HCT116 (cell line): ENCODE measurements at regions not wholly inside any gene's neighbourhood (a gene's known extent, or its start where the extent isn't known, plus 50 kb on each side); places are given as distances from the start of the nearest gene placed in this dataset.

Experiments
- ATAC-seq: fragments of 200-7000 bp; cut with Tn5 transposase; 2 replicates; pipeline ENCODE4 v1.9.1; 2020; ENCODE audit warnings: mild to moderate bottlenecking, moderate library complexity
- BruUV-seq: library from RNA; stranded (reverse); fragments of 400-500 nt; replicated peaks from 2 replicates; lab custom pipeline; 2021; lab: Mats Ljungman, UMichigan
- CTCF ChIA-PET: fragments of 300-600 bp; sonication (Branson Sonifier 250); formaldehyde crosslinking; loops from one replicate; lab custom pipeline; 2021; ENCODE audit warnings: antibody characterized with exemption; lab: Charles Lee
- POLR2A ChIA-PET: fragments of 300-600, 350-600 bp; sonication (Branson Sonifier 250); formaldehyde crosslinking; loops from one replicate; lab custom pipeline; 2021; ENCODE audit warnings: antibody characterized with exemption; lab: Charles Lee
- RAD21 ChIA-PET, 2 experiments: fragments of 300-600 bp; sonication (Branson Sonifier 250); formaldehyde crosslinking; loops; one replicate each; lab custom pipeline; 2023; ENCODE audit warnings: low total read pairs in 2 of 2; ENCODE audit not compliant: uncharacterized antibody in 2 of 2, unreplicated experiment in 2 of 2, low non-redundant PET in 1 of 2; lab: Charles Lee
- DNase-seq: peaks from one replicate; pipeline ENCODE4 v3.0.0-alpha.2; 2010; ENCODE audit warnings: low read depth, low spot score
- H2AFZ ChIP-seq: fragments of 200-600 bp; shearing (Covaris generic), sonication (generic); 2 replicates; pipeline ENCODE4 v1.6.1; 2017; ENCODE audit warnings: low read depth, mixed run types, mixed read lengths, antibody characterized with exemption, low read length; ENCODE audit not compliant: poor library complexity, severe bottlenecking
- H3K27ac ChIP-seq: 2 replicates; pipeline ENCODE4 v1.5.1; 2012; ENCODE audit warnings: low read depth, low read length
- H3K27me3 ChIP-seq: fragments of 200-600 bp; sonication (generic); 2 replicates; pipeline ENCODE4 v1.6.1; 2016; ENCODE audit warnings: mixed run types, low read length, mixed read lengths; ENCODE audit not compliant: insufficient read depth
- H3K36me3 ChIP-seq, 2 experiments: fragments of 200-500 bp in 1 of 2; fragments of 200-600 bp in 1 of 2; sonication (Bioruptor generic) in 1 of 2; sonication (generic) in 1 of 2; 2 replicates each; pipeline versions ENCODE4 v1.5.1 to v1.6.1; 2014 to 2016; ENCODE audit warnings: low read length in 2 of 2, inconsistent platforms in 1 of 2, mixed read lengths in 1 of 2, mixed run types in 1 of 2; ENCODE audit not compliant: insufficient read depth in 2 of 2, control insufficient read depth in 1 of 2
- H3K4me1 ChIP-seq, 2 experiments: fragments of 200-600 bp in 1 of 2; sonication (generic) in 1 of 2; 2 replicates each; pipeline versions ENCODE4 v1.5.1 to v1.6.1; 2012 to 2017; ENCODE audit warnings: low read length in 2 of 2, inconsistent platforms in 1 of 2, mild to moderate bottlenecking in 1 of 2, mixed read lengths in 1 of 2, mixed run types in 1 of 2, moderate library complexity in 1 of 2; ENCODE audit not compliant: insufficient read depth in 2 of 2, control insufficient read depth in 1 of 2
- H3K4me2 ChIP-seq: fragments of 200-600 bp; sonication (generic); 2 replicates; pipeline ENCODE4 v1.6.1; 2017; ENCODE audit warnings: mixed run types, low read length, mixed read lengths
- H3K4me3 ChIP-seq, 2 experiments: fragments of 200-600 bp in 1 of 2; sonication (generic) in 1 of 2; replicated peaks in 1 of 2; 2 replicates each; pipeline ENCODE4 v1.5.1; 2011 to 2016; ENCODE audit warnings: low read length in 2 of 2, control low read depth in 1 of 2, low read depth in 1 of 2, mild to moderate bottlenecking in 1 of 2, mixed read lengths in 1 of 2, mixed run types in 1 of 2
- H3K79me2 ChIP-seq: fragments of 200-600 bp; sonication (generic); 2 replicates; pipeline ENCODE4 v1.6.1; 2017; ENCODE audit warnings: mild to moderate bottlenecking, mixed run types, low read length, moderate library complexity, mixed read lengths; ENCODE audit not compliant: insufficient read depth
- H3K9ac ChIP-seq: fragments of 200-600 bp; sonication (generic); 2 replicates; pipeline ENCODE4 v1.6.1; 2016; ENCODE audit warnings: low read length, mixed read lengths
- H3K9me2 ChIP-seq: fragments of 200-600 bp; sonication (generic), shearing (Covaris generic); 2 replicates; pipeline ENCODE4 v1.6.1; 2017; ENCODE audit warnings: mixed run types, mild to moderate bottlenecking, moderate library complexity; ENCODE audit not compliant: insufficient read depth
- H3K9me3 ChIP-seq, 2 experiments: fragments of 200-500 bp in 1 of 2; fragments of 200-600 bp in 1 of 2; sonication (Bioruptor generic) in 1 of 2; sonication (generic) in 1 of 2; 2 replicates each; pipeline ENCODE4 v1.6.1; 2014 to 2017; ENCODE audit warnings: low read length in 2 of 2, mixed read lengths in 2 of 2, inconsistent platforms in 1 of 2, low read depth in 1 of 2, mild to moderate bottlenecking in 1 of 2, mixed run types in 1 of 2, moderate library complexity in 1 of 2; ENCODE audit not compliant: control insufficient read depth in 1 of 2, insufficient read depth in 1 of 2
- H4K20me1 ChIP-seq: fragments of 200-600 bp; sonication (generic), shearing (Covaris generic); 2 replicates; pipeline ENCODE4 v1.6.1; 2017; ENCODE audit warnings: mixed run types, mild to moderate bottlenecking, moderate library complexity; ENCODE audit not compliant: insufficient read depth
- ATF3 ChIP-seq: IDR thresholded peaks from 2 replicates; pipeline ENCODE4 v1.6.1; 2012
- CBX3 ChIP-seq: IDR thresholded peaks from 2 replicates; pipeline ENCODE4 v1.6.1; 2012; ENCODE audit warnings: low read depth
- CEBPB ChIP-seq: IDR thresholded peaks from 2 replicates; pipeline ENCODE4 v1.6.1; 2012; ENCODE audit warnings: low read depth
- CTCF ChIP-seq, 3 experiments: fragments of 200-600 bp in 1 of 3; sonication (generic) in 1 of 3; IDR thresholded peaks in 2 of 3; conservative IDR thresholded peaks in 1 of 3; 2 replicates each; pipeline ENCODE4 v1.5.1; 2012 to 2017; ENCODE audit warnings: low read depth in 2 of 3, low read length in 2 of 3, antibody characterized with exemption in 1 of 3, borderline replicate concordance in 1 of 3, control low read depth in 1 of 3, mild to moderate bottlenecking in 1 of 3, mixed read lengths in 1 of 3, mixed run types in 1 of 3, moderate library complexity in 1 of 3; ENCODE audit not compliant: insufficient read depth in 1 of 3
- EZH2 ChIP-seq: fragments of 200-600 bp; sonication (generic); IDR thresholded peaks from 2 replicates; pipeline ENCODE4 v1.6.1; 2017; ENCODE audit warnings: antibody characterized with exemption, mixed run types
- JUND ChIP-seq: IDR thresholded peaks from 2 replicates; pipeline ENCODE4 v1.6.1; 2012
- MAX ChIP-seq: IDR thresholded peaks from 2 replicates; pipeline ENCODE4 v1.6.1; 2012
- POLR2A ChIP-seq: IDR thresholded peaks from 2 replicates; pipeline ENCODE4 v1.7.0; 2011; ENCODE audit warnings: borderline replicate concordance; ENCODE audit not compliant: insufficient read depth, insufficient read length; ENCODE audit errors: extremely low read depth
- POLR2AphosphoS5 ChIP-seq: IDR thresholded peaks from 2 replicates; pipeline ENCODE4 v1.6.1; 2011; ENCODE audit warnings: mild to moderate bottlenecking, low read depth, low read length, moderate library complexity
- REST ChIP-seq: IDR thresholded peaks from 2 replicates; pipeline ENCODE4 v1.6.1; 2012; ENCODE audit warnings: low read depth
- SIN3A ChIP-seq: IDR thresholded peaks from 2 replicates; pipeline ENCODE4 v1.6.1; 2012; ENCODE audit warnings: low read depth
- SP1 ChIP-seq: IDR thresholded peaks from 2 replicates; pipeline ENCODE4 v1.6.1; 2012; ENCODE audit warnings: low read depth
- SRF ChIP-seq: IDR thresholded peaks from 2 replicates; pipeline ENCODE4 v1.6.1; 2012; ENCODE audit warnings: low read depth
- YY1 ChIP-seq: IDR thresholded peaks from 2 replicates; pipeline ENCODE4 v1.6.1; 2011; ENCODE audit warnings: low read length, low read depth, moderate library complexity, mild to moderate bottlenecking; ENCODE audit not compliant: insufficient replicate concordance; ENCODE audit errors: extremely low read depth
- ZBTB33 ChIP-seq: IDR thresholded peaks from 2 replicates; pipeline ENCODE4 v1.6.1; 2011; ENCODE audit warnings: mild to moderate bottlenecking, low read length, moderate library complexity; ENCODE audit not compliant: insufficient replicate concordance; ENCODE audit errors: extremely low read depth
- ZFX ChIP-seq: fragments of 450-650 bp; IDR thresholded peaks from 2 replicates; pipeline ENCODE4 v1.6.1; 2017
- ZNF274 ChIP-seq: fragments of 200-500 bp; sonication (Bioruptor generic); IDR thresholded peaks from 2 replicates; pipeline ENCODE4 v1.6.1; 2014; ENCODE audit warnings: mild to moderate bottlenecking, low read depth, low read length, inconsistent platforms
- intact Hi-C: fragments of 100-400 bp; cut with micrococcal nuclease; formaldehyde crosslinking; loops from 2 replicates; pipeline ENCODE4 v1.10.0; 2022

- Histone ChIP-seq H3K27me3 (no peaks in the 10 kb centered on the region), H3K79me2 (no peaks in the 10 kb centered on the region), H3K27ac (no peak overlapping the region), H3K9ac (no peak overlapping the region), H3K4me1 (no peaks in the 10 kb centered on the region), H2AFZ (no peak overlapping the region), H3K4me2 (no peak overlapping the region), H3K9me2 (no peaks in the 10 kb centered on the region), H3K36me3 (no peaks in the 10 kb centered on the region), H3K9me3 (no peaks in the 10 kb centered on the region; a peak in 2 of 4 replicates), H3K4me3 (no peak overlapping the region), H4K20me1 (no peaks in the 10 kb centered on the region)
- DNase-seq: no peak
- intact Hi-C loops: no loop called here
- ATAC-seq: no peak
- BruUV-seq: no TSS peak
- ChIA-PET CTCF (no interaction called here), POLR2A (no interaction called here), RAD21 (no interaction called here)
- TF ChIP-seq JUND (no peak), SIN3A (no peak), MAX (no peak), POLR2AphosphoS5 (no peak), REST (no peak), CTCF (IDR thresholded peaks at IDR 0.05 in 2 of 3, conservative IDR thresholded peaks at IDR 0.05 in 1 of 3; ENCODE audit: borderline replicate concordance in 1 of 3, insufficient read depth in 1 of 3, low read depth in 2 of 3, low read length in 2 of 3) (no peak), ATF3 (no peak), CEBPB (no peak), YY1 (no peak), CBX3 (no peak), POLR2A (no peak), EZH2 (no peak), ZBTB33 (no peak), ZFX (no peak), SRF (no peak), SP1 (no peak), ZNF274 (no peak)
Observed at GRCh38 chr14:98229656-98230366, 1042.2 kb downstream of the BCL11B start.
